Activated B cell treated with CpG ODN at 0.5 μM for 24 hours (primary cell): ENCODE measurements at regions not wholly inside any gene's neighbourhood (a gene's known extent, or its start where the extent isn't known, plus 50 kb on each side); places are given as distances from the start of the nearest gene placed in this dataset.

Experiments used
- ATAC-seq: fragments of 200-7000 bp; cut with Tn5 transposase; one replicate; pipeline ENCODE4 v1.10.0; 2021; ENCODE audit warnings: low read depth, mild to moderate bottlenecking, moderate library complexity
- CTCF ChIA-PET: fragments of 350-600 bp; sonication (Branson Sonifier 250); formaldehyde crosslinking; loops from one replicate; lab custom pipeline; 2021; ENCODE audit warnings: antibody characterized with exemption; lab: Charles Lee
- POLR2A ChIA-PET: fragments of 350-600 bp; sonication (Branson Sonifier 250); formaldehyde crosslinking; loops from one replicate; lab custom pipeline; 2021; ENCODE audit warnings: antibody characterized with exemption; lab: Charles Lee
- DNase-seq: peaks from one replicate; pipeline ENCODE4 v3.0.0; 2022
- H3K27ac Mint-ChIP-seq: one replicate; pipeline ENCODE4 v1.8.0; 2020; ENCODE audit warnings: mixed read lengths
- H3K27me3 Mint-ChIP-seq: one replicate; pipeline ENCODE4 v1.8.0; 2021; ENCODE audit warnings: mixed read lengths
- H3K36me3 Mint-ChIP-seq: one replicate; pipeline ENCODE4 v1.8.0; 2021; ENCODE audit warnings: low read depth, mixed read lengths
- H3K4me1 Mint-ChIP-seq: one replicate; pipeline ENCODE4 v1.8.0; 2021; ENCODE audit warnings: mixed read lengths
- H3K4me3 Mint-ChIP-seq: one replicate; pipeline ENCODE4 v1.8.0; 2020; ENCODE audit warnings: mild to moderate bottlenecking, mixed read lengths
- H3K9me3 Mint-ChIP-seq: one replicate; pipeline ENCODE4 v1.8.0; 2020; ENCODE audit warnings: mixed read lengths
- CTCF ChIP-seq: fragments of 200-600 bp; IDR thresholded peaks from one replicate; pipeline ENCODE4 v1.8.0; 2022; ENCODE audit warnings: antibody characterized with exemption, mild to moderate bottlenecking
- intact Hi-C: fragments of 100-400 bp; cut with micrococcal nuclease; formaldehyde crosslinking; loops from one replicate; pipeline ENCODE4 v1.15.1; 2024

- Mint-ChIP-seq H3K4me1 (no peaks in the 10 kb centered on the region), H3K27ac (no peak overlapping the region), H3K36me3 (no peaks in the 10 kb centered on the region), H3K4me3 (no peak overlapping the region), H3K9me3 (peaks cover 2% of the 10 kb centered on the region), H3K27me3 (no peaks in the 10 kb centered on the region)
- ATAC-seq = no peak
- intact Hi-C loops = no loop called here
- TF ChIP-seq CTCF = no peak
- ChIA-PET CTCF (no interaction called here), POLR2A (no interaction called here)
- no peak for DNase-seq
Measured at GRCh38 chr15:98063315-98063714, 102.8 kb downstream of the ARRDC4 start.

- H3K4me1 Mint-ChIP-seq = no peaks in the 10 kb centered on the region
- ChIA-PET CTCF (no interaction called here), POLR2A (no interaction called here)
- H3K36me3 Mint-ChIP-seq = no peaks in the 10 kb centered on the region
- H3K4me3 Mint-ChIP-seq = no peak overlapping the region
- no peak for ATAC-seq
- TF ChIP-seq CTCF = no peak
- H3K27ac Mint-ChIP-seq = no peak overlapping the region
- H3K9me3 Mint-ChIP-seq = no peaks in the 10 kb centered on the region
- H3K27me3 Mint-ChIP-seq = no peaks in the 10 kb centered on the region
- intact Hi-C loops = no loop called here
- no peak for DNase-seq
Measured at GRCh38 chr15:98063871-98064270, 103.4 kb downstream of the ARRDC4 start.

- ATAC-seq (no peak), DNase-seq (no peak)
- POLR2A ChIA-PET = no interaction called here
- H3K4me3 Mint-ChIP-seq = no peak overlapping the region
- H3K27me3 Mint-ChIP-seq = no peaks in the 10 kb centered on the region
- CTCF ChIA-PET = no interaction called here
- intact Hi-C loops = no loop called here
- H3K36me3 Mint-ChIP-seq = no peaks in the 10 kb centered on the region
- H3K9me3 Mint-ChIP-seq = no peaks in the 10 kb centered on the region
- H3K27ac Mint-ChIP-seq = no peak overlapping the region
- H3K4me1 Mint-ChIP-seq = no peaks in the 10 kb centered on the region
- no peak for TF ChIP-seq CTCF
Measured at GRCh38 chr15:98067339-98067738, 106.8 kb downstream of the ARRDC4 start.

GRCh38 chr15:98069256-98069655 is 108.8 kb downstream of the ARRDC4 start:
- no peak for TF ChIP-seq CTCF
- no peaks in the 10 kb centered on the region for H3K4me1 Mint-ChIP-seq
- ChIA-PET POLR2A (no interaction called here), CTCF (no interaction called here)
- H3K4me3 Mint-ChIP-seq = no peak overlapping the region
- no peak overlapping the region for H3K27ac Mint-ChIP-seq
- intact Hi-C loops = no loop called here
- ATAC-seq (no peak), DNase-seq (no peak)
- H3K27me3 Mint-ChIP-seq = no peaks in the 10 kb centered on the region
- no peaks in the 10 kb centered on the region for H3K36me3 Mint-ChIP-seq
- no peaks in the 10 kb centered on the region for H3K9me3 Mint-ChIP-seq

- POLR2A ChIA-PET = no interaction called here
- DNase-seq (no peak), ATAC-seq (no peak)
- Mint-ChIP-seq H3K36me3 (no peaks in the 10 kb centered on the region), H3K4me1 (no peaks in the 10 kb centered on the region), H3K27ac (no peak overlapping the region), H3K4me3 (no peak overlapping the region), H3K27me3 (no peaks in the 10 kb centered on the region), H3K9me3 (no peaks in the 10 kb centered on the region)
- intact Hi-C loops = no loop called here
- CTCF ChIA-PET = no interaction called here
- TF ChIP-seq CTCF = no peak
Measured at GRCh38 chr15:98070137-98070536, 109.6 kb downstream of the ARRDC4 start.
